Mesendoderm (in vitro differentiated cells): ENCODE measurements at regions not wholly inside any gene's neighbourhood (a gene's known extent, or its start where the extent isn't known, plus 50 kb on each side); places are given as distances from the start of the nearest gene placed in this dataset.
A peak's percentile ranks its signal among the peaks of the same experiment; 100 is the strongest.

Source experiments
- DNase-seq: peaks from one replicate; pipeline ENCODE4 v3.0.0; 2013
- H2AK5ac ChIP-seq: 2 replicates; pipeline ENCODE4 v1.6.1; 2013; ENCODE audit warnings: low read length, inconsistent platforms
- H2BK120ac ChIP-seq: 2 replicates; pipeline ENCODE4 v1.6.1; 2013; ENCODE audit warnings: low read depth, mild to moderate bottlenecking, low read length, moderate library complexity, mixed read lengths
- H2BK15ac ChIP-seq: replicated peaks from 2 replicates; pipeline ENCODE4 v1.6.1; 2013; ENCODE audit warnings: low read depth, mild to moderate bottlenecking, moderate library complexity
- H2BK5ac ChIP-seq: 2 replicates; pipeline ENCODE4 v1.6.1; 2013; ENCODE audit warnings: low read length, inconsistent platforms
- H3K18ac ChIP-seq: 2 replicates; pipeline ENCODE4 v1.6.1; 2013; ENCODE audit warnings: mild to moderate bottlenecking, low read length, mixed read lengths
- H3K23ac ChIP-seq: one replicate; pipeline ENCODE4 v1.6.1; 2013; ENCODE audit warnings: low read length
- H3K27ac ChIP-seq: 2 replicates; pipeline ENCODE4 v1.5.1; 2013; ENCODE audit warnings: low read depth, mild to moderate bottlenecking, inconsistent platforms, low read length, moderate library complexity
- H3K27me3 ChIP-seq: 2 replicates; pipeline ENCODE4 v1.6.1; 2013; ENCODE audit warnings: low read length, control low read depth, mild to moderate bottlenecking, inconsistent platforms; ENCODE audit not compliant: insufficient read depth, poor library complexity
- H3K36me3 ChIP-seq: 2 replicates; pipeline ENCODE4 v1.6.1; 2013; ENCODE audit warnings: low read length, inconsistent platforms; ENCODE audit not compliant: control insufficient read depth, insufficient read depth
- H3K4ac ChIP-seq: one replicate; pipeline ENCODE4 v1.6.1; 2013; ENCODE audit warnings: low read depth, mild to moderate bottlenecking, low read length, moderate library complexity
- H3K4me1 ChIP-seq: 2 replicates; pipeline ENCODE4 v1.6.1; 2013; ENCODE audit warnings: low read depth, low read length, inconsistent platforms; ENCODE audit not compliant: control insufficient read depth
- H3K4me2 ChIP-seq: 2 replicates; pipeline ENCODE4 v1.6.1; 2013; ENCODE audit warnings: low read length
- H3K4me3 ChIP-seq: 2 replicates; pipeline ENCODE4 v1.5.1; 2013; ENCODE audit warnings: mild to moderate bottlenecking, low read length
- H3K56ac ChIP-seq: one replicate; pipeline ENCODE4 v1.6.1; 2013; ENCODE audit warnings: low read length
- H3K79me1 ChIP-seq: 2 replicates; pipeline ENCODE4 v1.6.1; 2013; ENCODE audit warnings: low read length, inconsistent platforms
- H3K79me2 ChIP-seq: 2 replicates; pipeline ENCODE4 v1.6.1; 2013; ENCODE audit warnings: mild to moderate bottlenecking, low read length; ENCODE audit not compliant: control insufficient read depth, insufficient read depth
- H3K9ac ChIP-seq: 2 replicates; pipeline ENCODE4 v1.6.1; 2013; ENCODE audit warnings: low read length, inconsistent platforms
- H4K5ac ChIP-seq: one replicate; pipeline ENCODE4 v1.6.1; 2013; ENCODE audit warnings: low read length
- H4K8ac ChIP-seq: one replicate; pipeline ENCODE4 v1.6.1; 2013; ENCODE audit warnings: low read depth, mild to moderate bottlenecking, control low read depth, low read length, moderate library complexity
- WGBS: extraction: QIAGEN DNeasy Blood & Tissue Kit; methylation state at CpG from one replicate; pipeline ENCODE4 v1.1.7; 2013; ENCODE audit warnings: low lambda C conversion rate, missing lambda C conversion rate; ENCODE audit not compliant: insufficient coverage; ENCODE audit errors: extremely low coverage; 5-methylcytosine and 5-hydroxymethylcytosine counted together

DNA sequence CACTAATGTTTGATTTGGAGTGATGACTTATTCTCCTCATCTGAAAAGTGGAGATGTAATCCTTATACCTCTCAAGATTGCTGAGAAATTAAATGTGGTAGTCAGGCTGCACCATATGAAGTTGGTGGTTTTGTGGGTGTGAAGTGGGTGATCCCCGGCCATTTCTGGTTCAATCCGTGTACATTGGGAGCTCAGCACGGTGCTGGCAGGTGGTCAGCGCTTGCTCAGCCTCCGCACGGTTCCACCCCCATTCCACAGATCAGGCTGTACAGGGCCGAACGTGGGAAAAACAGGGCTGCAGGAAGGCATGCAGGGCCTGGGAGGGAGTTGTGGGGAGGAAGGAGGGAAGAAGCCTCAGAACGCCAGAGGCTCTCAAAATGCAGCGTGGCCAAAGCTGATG, 198.3 kb downstream of the INO80D start:
- Histone ChIP-seq H2BK5ac (no peak overlapping the region), H3K27ac (no peak overlapping the region), H3K23ac (no peak overlapping the region), H3K56ac (no peak overlapping the region), H3K4me2 (no peak overlapping the region), H4K5ac (no peak overlapping the region), H3K4ac (no peak overlapping the region), H3K36me3 (no peaks in the 10 kb centered on the region), H3K9ac (no peak overlapping the region), H3K4me3 (no peak overlapping the region), H3K79me2 (no peaks in the 10 kb centered on the region), H2BK120ac (no peak overlapping the region), H3K4me1 (no peaks in the 10 kb centered on the region), H3K18ac (no peak overlapping the region), H3K79me1 (no peaks in the 10 kb centered on the region), H3K27me3 (no peaks in the 10 kb centered on the region), H4K8ac (no peak overlapping the region), H2AK5ac (no peak overlapping the region), H2BK15ac (no peak overlapping the region)
- no peak for DNase-seq
- no CpG with 5 or more reads among the region's 10 CpGs for WGBS

DNA sequence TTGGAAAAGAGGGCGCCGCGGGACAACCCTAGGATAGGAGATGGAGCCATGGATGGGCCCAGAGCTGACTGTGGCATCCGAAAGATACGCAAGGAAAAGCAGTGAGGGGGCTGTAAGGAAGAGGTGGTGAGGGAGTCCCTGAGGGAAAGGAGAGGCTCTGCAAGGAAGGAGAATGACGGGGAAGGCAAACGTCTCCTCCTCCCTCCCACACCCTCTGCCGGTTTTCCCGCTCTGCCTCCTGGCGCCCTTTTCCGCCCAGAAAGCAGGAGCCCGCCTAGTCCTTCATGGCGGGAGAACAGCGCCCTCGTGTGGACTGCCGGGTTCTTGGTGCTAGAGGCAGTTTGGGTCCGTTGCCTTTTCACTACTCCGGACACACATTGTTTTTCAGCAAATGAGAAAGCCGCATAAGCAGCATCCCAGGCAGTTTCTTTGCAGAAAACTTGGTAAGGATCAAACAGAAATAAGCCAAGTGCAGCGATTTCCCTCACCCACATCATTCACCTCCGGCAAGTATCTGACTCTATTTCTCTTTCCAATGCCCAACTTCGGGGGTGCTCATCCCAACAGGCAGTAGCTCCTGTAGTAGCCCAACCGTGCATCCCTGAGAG, 200.4 kb downstream of the INO80D start:
- Histone ChIP-seq H2AK5ac (no peak overlapping the region), H3K4me2 (no peak overlapping the region), H3K4me1 (no peaks in the 10 kb centered on the region), H3K79me2 (no peaks in the 10 kb centered on the region), H4K8ac (no peak overlapping the region), H2BK15ac (no peak overlapping the region), H2BK120ac (no peak overlapping the region), H3K27ac (no peak overlapping the region), H3K36me3 (no peaks in the 10 kb centered on the region), H3K9ac (peak overlapping the region; percentile 23), H3K27me3 (no peaks in the 10 kb centered on the region), H3K79me1 (no peaks in the 10 kb centered on the region), H3K4me3 (no peak overlapping the region), H3K18ac (no peak overlapping the region), H4K5ac (no peak overlapping the region), H3K4ac (no peak overlapping the region), H2BK5ac (no peak overlapping the region), H3K56ac (peak overlapping the region; percentile 57), H3K23ac (no peak overlapping the region)
- WGBS, result no CpG with 5 or more reads among the region's 23 CpGs
- DNase-seq, result peak; percentile 94

DNA sequence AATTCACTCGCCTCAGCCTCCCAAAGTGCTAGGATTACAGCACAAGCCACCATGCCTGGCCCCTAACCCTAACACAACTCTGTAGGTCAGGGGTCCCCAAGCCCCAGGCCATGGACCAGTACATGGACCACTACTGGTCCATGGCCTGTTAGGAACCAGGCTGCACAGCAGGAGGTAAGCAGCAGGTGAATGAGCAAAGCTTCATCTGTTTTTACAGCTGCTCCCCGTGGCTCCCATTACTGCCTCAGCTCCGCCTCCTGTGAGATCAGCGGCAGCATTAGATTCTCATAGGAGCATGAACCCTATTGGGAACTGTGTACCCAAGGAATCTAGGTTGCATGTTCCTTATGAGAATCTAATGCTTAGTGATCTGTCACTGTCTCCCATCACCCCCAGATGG, 201.7 kb downstream of the NRP2 start:
- Histone ChIP-seq H2BK5ac (no peak overlapping the region), H3K23ac (no peak overlapping the region), H3K56ac (no peak overlapping the region), H3K79me2 (no peaks in the 10 kb centered on the region), H2BK120ac (no peak overlapping the region), H4K8ac (no peak overlapping the region), H3K27ac (no peak overlapping the region), H3K18ac (no peak overlapping the region), H3K9ac (no peak overlapping the region), H3K4me1 (no peaks in the 10 kb centered on the region), H4K5ac (no peak overlapping the region), H3K27me3 (no peaks in the 10 kb centered on the region), H3K4me3 (no peak overlapping the region), H2BK15ac (no peak overlapping the region), H3K36me3 (no peaks in the 10 kb centered on the region), H2AK5ac (no peak overlapping the region), H3K79me1 (no peaks in the 10 kb centered on the region), H3K4ac (no peak overlapping the region), H3K4me2 (no peak overlapping the region)
- no peak for DNase-seq
- WGBS, result no CpG with 5 or more reads among the region's 4 CpGs

DNA sequence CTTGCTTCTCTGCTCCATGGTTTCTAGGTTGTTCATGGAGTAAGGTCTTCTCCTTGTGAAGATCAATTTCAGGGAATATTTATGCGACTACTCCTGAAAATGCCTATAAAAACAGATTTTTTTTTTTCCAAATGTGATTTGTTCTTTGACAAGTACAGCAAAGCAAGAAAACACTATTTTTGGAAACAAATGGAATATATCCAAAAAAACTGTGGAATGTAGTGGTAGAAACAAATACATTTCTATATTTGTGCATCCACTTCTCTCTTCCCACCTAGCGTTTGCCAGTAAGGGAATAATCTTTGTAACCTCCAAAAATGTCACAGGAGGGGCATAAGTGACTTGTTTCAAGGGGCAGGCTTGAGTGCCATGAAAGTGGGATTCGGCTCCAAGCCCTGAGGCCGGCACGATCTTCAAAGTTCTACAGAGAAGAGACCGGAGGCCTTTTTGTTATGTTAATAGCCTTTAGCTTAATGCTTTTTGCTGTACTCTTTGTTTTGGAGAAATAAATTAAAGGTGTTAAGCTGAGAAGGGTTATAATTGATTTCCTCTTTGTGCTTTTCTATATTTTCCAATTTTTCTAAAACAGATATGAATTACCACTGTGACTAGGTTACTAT, 200.6 kb downstream of the NRP2 start:
- Histone ChIP-seq H3K9ac (no peak overlapping the region), H4K5ac (no peak overlapping the region), H3K4me1 (no peaks in the 10 kb centered on the region), H3K79me2 (no peaks in the 10 kb centered on the region), H3K18ac (no peak overlapping the region), H3K4me2 (no peak overlapping the region), H3K79me1 (no peaks in the 10 kb centered on the region), H3K4me3 (no peak overlapping the region), H2BK15ac (no peak overlapping the region), H3K27ac (no peak overlapping the region), H2BK120ac (no peak overlapping the region), H2AK5ac (no peak overlapping the region), H4K8ac (no peak overlapping the region), H3K36me3 (no peaks in the 10 kb centered on the region), H3K23ac (no peak overlapping the region), H2BK5ac (no peak overlapping the region), H3K27me3 (no peaks in the 10 kb centered on the region), H3K56ac (no peak overlapping the region), H3K4ac (no peak overlapping the region)
- WGBS, result no CpG with 5 or more reads among the region's 6 CpGs
- DNase-seq, result peak; percentile 22

DNA sequence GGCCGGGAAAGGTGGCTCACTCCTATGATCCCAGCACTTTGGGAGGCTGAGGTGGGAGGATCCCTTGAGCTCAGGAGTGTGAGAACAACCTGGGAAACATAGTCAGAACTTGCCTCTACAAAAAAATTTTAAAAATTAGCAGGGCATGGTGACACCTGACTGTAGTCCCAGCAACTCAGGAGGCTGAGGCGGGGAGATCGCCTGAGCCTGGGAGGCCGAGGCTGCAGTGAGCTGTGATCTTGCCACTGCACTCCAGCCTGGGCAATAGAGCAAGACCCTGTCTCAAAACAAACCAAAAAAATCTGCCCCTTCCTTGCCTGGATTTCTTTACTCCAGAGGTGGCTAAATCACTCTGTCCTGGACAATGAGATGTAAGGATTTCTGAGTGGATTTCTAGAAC, 197.7 kb downstream of the NRP2 start:
- Histone ChIP-seq H4K5ac (no peak overlapping the region), H2BK120ac (no peak overlapping the region), H3K23ac (no peak overlapping the region), H3K27ac (no peak overlapping the region), H2BK15ac (no peak overlapping the region), H3K4ac (no peak overlapping the region), H4K8ac (no peak overlapping the region), H3K79me2 (no peaks in the 10 kb centered on the region), H2BK5ac (no peak overlapping the region), H3K4me1 (no peaks in the 10 kb centered on the region), H3K4me2 (no peak overlapping the region), H3K36me3 (no peaks in the 10 kb centered on the region), H3K79me1 (no peaks in the 10 kb centered on the region), H3K56ac (no peak overlapping the region), H3K9ac (no peak overlapping the region), H3K4me3 (no peak overlapping the region), H3K27me3 (no peaks in the 10 kb centered on the region), H2AK5ac (no peak overlapping the region), H3K18ac (no peak overlapping the region)
- no peak for DNase-seq
- no CpG with 5 or more reads among the region's 4 CpGs for WGBS
